DMS153 treated with DMSO at 0.1 percent for 48 hours (cell line): ENCODE measurements at regions not wholly inside any gene's neighbourhood (a gene's known extent, or its start where the extent isn't known, plus 50 kb on each side); places are given as distances from the start of the nearest gene placed in this dataset.

Experiments used
- DNase-seq: peaks from one replicate; lab custom pipeline; 2025; ENCODE audit not compliant: unreplicated experiment; lab: John Stamatoyannopoulos, UW

DNA sequence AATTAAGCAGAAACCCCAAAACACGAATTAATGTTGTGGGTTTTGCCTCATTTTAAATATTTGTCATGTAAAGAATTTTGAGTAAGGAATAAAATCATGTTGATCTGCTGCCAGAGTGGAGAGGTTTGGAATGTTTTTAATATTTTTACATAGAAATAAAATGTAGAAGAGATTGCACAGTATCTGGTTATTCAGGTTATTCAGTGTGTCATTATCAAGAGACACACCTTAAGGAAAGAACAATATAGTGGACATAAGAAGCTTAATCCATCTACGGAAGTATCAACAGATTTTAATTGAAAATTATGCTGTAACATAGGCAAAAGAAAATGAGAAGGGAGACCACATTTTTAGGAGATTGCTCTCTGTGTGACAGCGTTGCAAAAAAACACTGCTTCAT, 410.4 kb downstream of the MED10 start:
- no peak for DNase-seq

- no peak for DNase-seq
Measured at GRCh38 chr5:5967373-5967772, 411.0 kb downstream of the MED10 start.

DNA sequence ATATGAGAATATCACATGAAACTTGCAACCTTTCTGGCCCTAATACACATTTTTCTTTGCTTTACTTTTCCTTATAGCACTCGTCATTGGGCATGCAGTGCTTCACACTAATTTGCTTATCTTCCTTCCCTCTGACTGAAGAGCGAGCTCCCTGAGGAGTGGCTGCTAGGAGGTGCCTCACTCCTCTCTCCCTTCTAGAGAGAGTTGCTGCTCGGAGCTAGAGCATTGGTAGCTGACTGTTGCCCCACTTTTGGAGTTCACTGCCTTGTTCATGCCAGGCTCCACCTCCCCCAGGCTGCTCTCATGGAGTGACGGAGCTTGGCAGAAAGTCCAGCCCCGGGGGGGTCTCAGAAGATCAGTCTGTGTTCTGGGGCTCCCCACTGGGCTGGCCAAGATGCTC, 413.2 kb downstream of the MED10 start:
- no peak for DNase-seq

DNA sequence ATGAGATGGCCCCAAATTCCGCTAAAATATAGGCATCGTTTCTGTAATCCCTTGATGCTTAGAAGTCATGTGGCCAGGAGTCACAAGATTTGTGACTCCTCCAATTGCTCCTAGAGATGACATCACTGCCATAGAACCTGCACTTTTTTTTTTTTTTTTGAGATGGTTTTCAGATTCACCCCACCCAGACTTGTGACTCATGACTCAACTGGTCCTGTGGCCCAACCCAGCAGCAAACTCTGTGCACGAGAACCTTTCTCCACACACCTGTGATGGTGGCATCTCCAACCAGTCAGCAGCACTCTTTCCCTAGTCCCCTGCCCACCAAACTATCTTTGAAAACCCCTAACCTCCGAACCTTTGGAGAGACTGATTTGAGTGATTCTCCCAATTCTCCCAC, 414.0 kb downstream of the MED10 start:
- no peak for DNase-seq

- DNase-seq = no peak
Measured at GRCh38 chr5:5957737-5958136, 420.6 kb downstream of the MED10 start.

DNA sequence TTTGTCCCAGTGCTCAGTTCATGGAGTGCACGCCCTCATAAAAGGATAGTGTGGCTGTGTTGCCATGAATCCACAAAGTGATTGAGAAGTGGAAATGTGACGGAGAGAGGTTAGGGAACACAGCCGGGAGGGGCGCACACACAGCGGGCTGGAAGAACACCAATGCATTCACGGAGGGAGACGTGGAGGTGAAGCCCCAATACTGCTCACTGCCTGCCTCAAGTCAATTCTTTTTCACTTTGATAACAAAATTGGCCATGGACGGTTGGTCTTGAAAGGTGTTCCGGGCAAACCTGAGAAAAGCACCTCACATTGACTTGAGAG, 424.1 kb downstream of the MED10 start:
- DNase-seq = no peak

DNA sequence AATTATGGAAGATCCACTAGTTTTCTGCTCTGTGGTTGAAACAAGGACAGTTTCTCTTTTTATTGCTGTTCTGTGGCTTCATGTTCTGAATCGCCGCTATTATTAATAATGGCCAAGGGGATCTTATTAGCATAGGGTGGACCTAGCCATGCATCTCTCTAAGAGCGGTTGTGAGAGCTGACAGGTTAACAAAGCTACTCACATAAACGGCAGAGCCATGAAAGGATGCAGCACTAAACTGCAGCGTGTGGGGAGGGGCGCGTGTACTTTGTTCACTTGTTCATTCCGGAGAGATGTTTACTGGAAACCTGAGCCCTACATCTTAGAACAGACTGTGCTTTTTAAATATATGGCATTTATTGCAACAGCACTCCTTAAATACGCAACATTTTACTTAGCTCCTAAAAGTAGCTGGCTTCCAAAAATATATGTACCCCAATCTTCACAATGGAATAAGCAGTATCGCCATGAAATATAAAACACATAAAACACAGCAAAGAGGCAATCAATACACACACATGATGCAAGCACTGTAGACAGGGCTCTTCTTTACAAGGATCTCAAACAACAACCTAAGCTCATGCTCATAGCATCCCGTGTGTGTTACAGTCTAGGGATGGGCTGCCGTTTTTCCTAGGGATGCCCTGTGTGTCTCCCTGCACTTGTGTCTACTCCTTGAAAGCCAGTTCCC, 424.6 kb downstream of the MED10 start:
- no peak for DNase-seq

DNA sequence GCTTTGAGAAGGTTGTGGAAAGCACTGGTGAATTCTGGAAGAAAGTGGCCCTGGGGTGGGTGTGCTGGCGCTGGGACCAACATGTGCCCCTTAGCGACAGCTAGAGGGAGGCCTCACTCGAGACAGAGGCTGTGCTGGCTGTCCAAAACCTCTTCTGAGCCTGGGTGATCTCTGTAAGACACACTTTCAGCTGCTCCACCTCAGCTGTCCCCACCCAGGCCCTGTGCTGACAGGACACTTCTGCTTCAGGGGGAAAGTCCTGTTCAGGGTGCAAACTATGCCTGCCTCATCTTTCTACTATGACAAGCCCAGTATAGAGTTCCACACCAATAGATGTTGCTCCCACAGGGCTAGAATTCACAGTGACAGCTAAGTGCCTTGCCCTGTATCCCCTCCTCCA, 426.4 kb downstream of the MED10 start:
- DNase-seq = no peak

- DNase-seq = no peak
Measured at GRCh38 chr5:5950658-5951057, 427.7 kb downstream of the MED10 start.

GRCh38 chr5:5941486-5941885, 436.9 kb downstream of the MED10 start:
- DNase-seq = no peak

GRCh38 chr5:5939759-5940370, 438.5 kb downstream of the MED10 start:
- no peak for DNase-seq

DNA sequence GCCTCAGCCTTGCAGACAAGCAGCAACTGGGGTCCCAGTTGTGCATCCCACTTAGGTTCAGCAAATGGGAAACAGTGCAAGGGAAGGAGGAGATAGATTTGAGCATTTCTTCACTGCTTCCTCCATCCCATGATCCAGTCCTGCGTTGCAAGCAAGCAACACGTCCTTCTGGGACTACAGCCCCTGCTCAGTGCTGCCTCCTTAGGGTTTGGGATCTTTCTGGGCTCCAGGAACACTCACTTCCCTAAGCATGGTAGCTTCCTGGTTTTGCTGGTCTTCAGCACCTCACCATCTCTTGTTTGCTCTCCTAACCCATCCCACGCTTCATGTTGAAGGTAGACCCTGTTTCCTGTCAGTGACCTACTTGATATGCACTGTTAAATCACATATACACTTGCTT, 444.7 kb downstream of the MED10 start:
- no peak for DNase-seq

GRCh38 chr5:5932824-5933223, 445.5 kb downstream of the MED10 start:
- no peak for DNase-seq

GRCh38 chr5:5930561-5930960, 447.8 kb downstream of the MED10 start:
- no peak for DNase-seq

GRCh38 chr5:5929291-5930020, 448.9 kb downstream of the MED10 start:
- no peak for DNase-seq

DNA sequence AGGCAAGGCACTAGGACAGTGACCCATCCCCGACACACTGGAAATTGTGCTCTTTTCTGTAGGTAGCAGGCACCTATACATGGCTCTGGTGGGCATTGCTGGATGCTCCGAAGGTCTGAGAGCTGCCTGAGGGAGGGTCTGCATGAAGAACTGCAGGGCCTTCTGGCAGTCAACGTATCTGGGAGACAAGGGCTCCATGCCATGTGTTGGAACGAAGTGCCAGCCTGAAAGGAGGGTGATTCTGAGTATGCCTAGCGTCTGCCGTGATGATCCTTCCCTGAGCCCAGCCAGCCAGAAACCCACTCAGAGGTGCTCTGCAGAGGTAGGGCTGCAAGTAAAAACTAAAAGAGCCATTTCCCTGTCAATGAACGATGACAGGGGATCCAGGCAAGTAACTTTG, 453.2 kb downstream of the MED10 start:
- DNase-seq = no peak

- DNase-seq = no peak
Measured at GRCh38 chr5:5919411-5919810, 458.9 kb downstream of the MED10 start.

- DNase-seq = no peak
Measured at GRCh38 chr5:5906778-5907177, 471.6 kb downstream of the MED10 start.

- DNase-seq = no peak
Measured at GRCh38 chr5:5905186-5905585, 473.2 kb downstream of the MED10 start.

- no peak for DNase-seq
Measured at GRCh38 chr5:5904113-5904512, 474.2 kb downstream of the MED10 start.

GRCh38 chr5:5902678-5903646, 475.4 kb downstream of the MED10 start:
- DNase-seq = no peak
